ENCODE measurements at regions not wholly inside any gene's neighbourhood (a gene's known extent, or its start where the extent isn't known, plus 50 kb on each side); places are given as distances from the start of the nearest gene placed in this dataset.

- Mint-ChIP-seq H3K9me3 (no peaks in the 10 kb centered on the region), H3K36me3 (ENCODE audit: insufficient read depth) (no peaks in the 10 kb centered on the region), H3K27me3 (ENCODE audit: low read depth) (no peaks in the 10 kb centered on the region), H3K4me3 (no peak overlapping the region), H3K4me1 (ENCODE audit: low read depth) (no peaks in the 10 kb centered on the region)
- ATAC-seq (no peak), DNase-seq (no peak)
These were observed 1036.3 kb downstream of the TTLL7 start for GRCh38 chr1:82962658-82963057.

- Mint-ChIP-seq H3K9me3 (no peaks in the 10 kb centered on the region), H3K4me1 (ENCODE audit: low read depth) (no peaks in the 10 kb centered on the region), H3K36me3 (ENCODE audit: insufficient read depth) (no peaks in the 10 kb centered on the region), H3K4me3 (no peak overlapping the region), H3K27me3 (ENCODE audit: low read depth) (no peaks in the 10 kb centered on the region)
- ATAC-seq (no peak), DNase-seq (no peak)
These were observed 1048.2 kb downstream of the TTLL7 start for GRCh38 chr1:82950606-82951200.

GRCh38 chr1:82948386-82948785 lies 1050.5 kb downstream of the TTLL7 start:
- no peaks in the 10 kb centered on the region for H3K27me3 Mint-ChIP-seq (ENCODE audit: low read depth)
- H3K4me3 Mint-ChIP-seq: no peak overlapping the region
- no peaks in the 10 kb centered on the region for H3K4me1 Mint-ChIP-seq (ENCODE audit: low read depth)
- no peak for DNase-seq
- no peak for ATAC-seq
- no peaks in the 10 kb centered on the region for H3K9me3 Mint-ChIP-seq
- no peaks in the 10 kb centered on the region for H3K36me3 Mint-ChIP-seq (ENCODE audit: insufficient read depth)

GRCh38 chr1:82947278-82947677 lies 1051.7 kb downstream of the TTLL7 start:
- Mint-ChIP-seq H3K4me3 (no peak overlapping the region), H3K4me1 (ENCODE audit: low read depth) (no peaks in the 10 kb centered on the region), H3K27me3 (ENCODE audit: low read depth) (no peaks in the 10 kb centered on the region), H3K36me3 (ENCODE audit: insufficient read depth) (no peaks in the 10 kb centered on the region), H3K9me3 (peaks cover 5% of the 10 kb centered on the region)
- no peak for ATAC-seq
- DNase-seq: no peak

- Mint-ChIP-seq H3K36me3 (ENCODE audit: insufficient read depth) (no peaks in the 10 kb centered on the region), H3K4me1 (ENCODE audit: low read depth) (no peaks in the 10 kb centered on the region), H3K27me3 (ENCODE audit: low read depth) (no peaks in the 10 kb centered on the region), H3K9me3 (peaks cover 5% of the 10 kb centered on the region), H3K4me3 (no peak overlapping the region)
- no peak for DNase-seq
- ATAC-seq: no peak
These were observed 1052.8 kb downstream of the TTLL7 start for GRCh38 chr1:82946096-82946605.

GRCh38 chr1:82944822-82945221 lies 1054.1 kb downstream of the TTLL7 start:
- ATAC-seq (no peak), DNase-seq (no peak)
- Mint-ChIP-seq H3K4me3 (no peak overlapping the region), H3K9me3 (peaks cover 5% of the 10 kb centered on the region), H3K4me1 (ENCODE audit: low read depth) (no peaks in the 10 kb centered on the region), H3K27me3 (ENCODE audit: low read depth) (no peaks in the 10 kb centered on the region), H3K36me3 (ENCODE audit: insufficient read depth) (no peaks in the 10 kb centered on the region)

GRCh38 chr1:82934074-82934473 lies 1064.9 kb downstream of the TTLL7 start:
- Mint-ChIP-seq H3K4me3 (no peak overlapping the region), H3K4me1 (ENCODE audit: low read depth) (no peaks in the 10 kb centered on the region), H3K36me3 (ENCODE audit: insufficient read depth) (no peaks in the 10 kb centered on the region), H3K9me3 (peaks cover 5% of the 10 kb centered on the region), H3K27me3 (ENCODE audit: low read depth) (no peaks in the 10 kb centered on the region)
- DNase-seq: no peak
- no peak for ATAC-seq

- DNase-seq: no peak
- H3K9me3 Mint-ChIP-seq: peaks cover 5% of the 10 kb centered on the region
- no peak overlapping the region for H3K4me3 Mint-ChIP-seq
- H3K4me1 Mint-ChIP-seq (ENCODE audit: low read depth): no peaks in the 10 kb centered on the region
- no peaks in the 10 kb centered on the region for H3K36me3 Mint-ChIP-seq (ENCODE audit: insufficient read depth)
- ATAC-seq: no peak
- H3K27me3 Mint-ChIP-seq (ENCODE audit: low read depth): no peaks in the 10 kb centered on the region
These were observed 1066.2 kb downstream of the TTLL7 start for GRCh38 chr1:82932727-82933126.

GRCh38 chr1:82932207-82932606 lies 1066.7 kb downstream of the TTLL7 start:
- DNase-seq: no peak
- Mint-ChIP-seq H3K36me3 (ENCODE audit: insufficient read depth) (no peaks in the 10 kb centered on the region), H3K27me3 (ENCODE audit: low read depth) (no peaks in the 10 kb centered on the region), H3K9me3 (peaks cover 5% of the 10 kb centered on the region), H3K4me3 (no peak overlapping the region), H3K4me1 (ENCODE audit: low read depth) (no peaks in the 10 kb centered on the region)
- ATAC-seq: no peak

- H3K4me3 Mint-ChIP-seq: no peak overlapping the region
- H3K27me3 Mint-ChIP-seq (ENCODE audit: low read depth): no peaks in the 10 kb centered on the region
- no peaks in the 10 kb centered on the region for H3K36me3 Mint-ChIP-seq (ENCODE audit: insufficient read depth)
- DNase-seq (no peak), ATAC-seq (no peak)
- H3K9me3 Mint-ChIP-seq: peaks cover 5% of the 10 kb centered on the region
- H3K4me1 Mint-ChIP-seq (ENCODE audit: low read depth): no peaks in the 10 kb centered on the region
These were observed 1067.9 kb downstream of the TTLL7 start for GRCh38 chr1:82931006-82931405.

GRCh38 chr1:82927753-82928152 lies 1071.2 kb downstream of the TTLL7 start:
- Mint-ChIP-seq H3K4me3 (no peak overlapping the region), H3K36me3 (ENCODE audit: insufficient read depth) (no peaks in the 10 kb centered on the region), H3K27me3 (ENCODE audit: low read depth) (no peaks in the 10 kb centered on the region), H3K4me1 (ENCODE audit: low read depth) (no peaks in the 10 kb centered on the region), H3K9me3 (peaks cover 1% of the 10 kb centered on the region)
- no peak for ATAC-seq
- DNase-seq: no peak

GRCh38 chr1:82924666-82925065 lies 1074.3 kb downstream of the TTLL7 start:
- H3K36me3 Mint-ChIP-seq (ENCODE audit: insufficient read depth): no peaks in the 10 kb centered on the region
- no peak overlapping the region for H3K4me3 Mint-ChIP-seq
- H3K9me3 Mint-ChIP-seq: no peaks in the 10 kb centered on the region
- H3K27me3 Mint-ChIP-seq (ENCODE audit: low read depth): no peaks in the 10 kb centered on the region
- ATAC-seq (no peak), DNase-seq (no peak)
- H3K4me1 Mint-ChIP-seq (ENCODE audit: low read depth): no peaks in the 10 kb centered on the region

GRCh38 chr1:82923931-82924330 lies 1075.0 kb downstream of the TTLL7 start:
- DNase-seq: no peak
- Mint-ChIP-seq H3K9me3 (no peaks in the 10 kb centered on the region), H3K4me3 (no peak overlapping the region), H3K27me3 (ENCODE audit: low read depth) (no peaks in the 10 kb centered on the region), H3K4me1 (ENCODE audit: low read depth) (no peaks in the 10 kb centered on the region), H3K36me3 (ENCODE audit: insufficient read depth) (no peaks in the 10 kb centered on the region)
- ATAC-seq: no peak

GRCh38 chr1:82921759-82922158 lies 1077.2 kb downstream of the TTLL7 start:
- Mint-ChIP-seq H3K4me1 (ENCODE audit: low read depth) (no peaks in the 10 kb centered on the region), H3K9me3 (no peaks in the 10 kb centered on the region), H3K27me3 (ENCODE audit: low read depth) (no peaks in the 10 kb centered on the region), H3K4me3 (no peak overlapping the region), H3K36me3 (ENCODE audit: insufficient read depth) (no peaks in the 10 kb centered on the region)
- ATAC-seq (no peak), DNase-seq (no peak)

GRCh38 chr1:82920418-82921248 lies 1078.3 kb downstream of the TTLL7 start:
- Mint-ChIP-seq H3K4me3 (no peak overlapping the region), H3K36me3 (ENCODE audit: insufficient read depth) (no peaks in the 10 kb centered on the region), H3K27me3 (ENCODE audit: low read depth) (no peaks in the 10 kb centered on the region), H3K9me3 (no peaks in the 10 kb centered on the region), H3K4me1 (ENCODE audit: low read depth) (no peaks in the 10 kb centered on the region)
- DNase-seq (no peak), ATAC-seq (no peak)
